ENCODE measurements at regions not wholly inside any gene's neighbourhood (a gene's known extent, or its start where the extent isn't known, plus 50 kb on each side); places are given as distances from the start of the nearest gene placed in this dataset.

DNA sequence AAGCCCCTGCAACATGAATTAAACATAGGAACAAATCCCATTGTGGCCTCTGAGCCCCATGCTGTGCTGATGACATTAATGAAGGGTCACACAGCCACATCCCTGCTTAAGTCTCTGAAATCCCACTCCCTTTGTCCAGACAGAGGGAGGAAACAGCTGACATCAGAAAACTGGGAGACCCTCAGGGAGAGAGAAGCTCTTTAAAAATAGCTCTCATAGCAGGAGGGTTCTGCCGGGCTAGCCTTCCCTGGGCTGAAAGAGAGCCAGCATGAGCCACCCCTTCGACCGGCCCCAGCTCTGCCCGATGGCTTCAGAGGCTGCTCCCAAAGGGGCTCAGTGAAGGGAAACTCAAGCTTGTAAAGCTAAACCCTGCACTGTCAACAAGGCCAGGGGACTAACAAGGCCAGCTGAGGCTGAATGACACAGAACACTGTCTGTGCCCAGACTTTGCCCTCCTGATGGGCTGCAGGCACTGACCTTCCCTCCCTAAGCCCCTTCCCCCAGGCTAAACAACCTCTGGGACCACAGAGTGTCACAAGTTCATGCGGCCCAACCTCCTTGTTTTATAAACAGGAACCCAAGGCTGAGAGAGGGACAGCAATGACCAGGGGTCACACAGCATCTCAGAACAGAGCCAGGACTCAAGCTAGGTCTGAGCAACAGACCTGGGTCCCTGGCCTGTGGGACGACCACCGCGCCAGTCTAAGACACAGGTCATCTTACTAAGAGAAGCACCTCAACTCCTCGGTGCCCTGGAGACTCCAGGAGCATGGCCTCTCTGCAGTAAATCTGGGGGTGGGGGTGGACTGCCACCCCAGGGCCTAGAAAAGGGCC is 163.8 kb downstream of the CHST1 start:
- TF ChIP-seq CTCF (IDR thresholded peaks at IDR 0.05; ENCODE audit: control insufficient read depth, extremely low read depth, insufficient read depth) = no peak
- no peak for DNase-seq (ENCODE audit: low read depth)
- H3K4me3 ChIP-seq (ENCODE audit: low read depth, low read length) = no peak overlapping the region

DNA sequence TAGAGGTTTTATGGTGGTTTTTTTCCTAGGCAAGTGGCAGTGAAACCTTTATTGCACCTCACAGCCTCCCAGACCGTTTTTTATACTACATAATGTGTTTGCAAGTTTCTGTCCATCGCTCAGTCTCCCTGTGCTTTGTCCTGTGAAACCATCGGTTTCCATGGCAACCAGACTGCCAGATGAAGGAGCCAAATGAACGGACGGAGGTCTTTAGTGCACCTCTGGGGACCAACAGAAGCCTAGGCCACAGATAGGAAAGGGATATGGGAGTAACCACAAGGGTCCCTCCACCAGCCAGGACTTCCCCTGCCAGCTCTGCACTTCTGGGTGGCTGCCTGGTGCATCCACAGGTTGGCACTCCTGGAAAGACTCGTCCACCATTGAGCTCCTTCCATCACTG is 165.0 kb downstream of the CHST1 start:
- no peak for DNase-seq (ENCODE audit: low read depth)
- TF ChIP-seq CTCF (IDR thresholded peaks at IDR 0.05; ENCODE audit: control insufficient read depth, extremely low read depth, insufficient read depth) = no peak
- no peak overlapping the region for H3K4me3 ChIP-seq (ENCODE audit: low read depth, low read length)

- no peak for DNase-seq (ENCODE audit: low read depth)
- no peak for TF ChIP-seq CTCF (IDR thresholded peaks at IDR 0.05; ENCODE audit: control insufficient read depth, extremely low read depth, insufficient read depth)
- H3K4me3 ChIP-seq (ENCODE audit: low read depth, low read length) = no peak overlapping the region
Measured at GRCh38 chr11:45494738-45495137, 170.7 kb downstream of the CHST1 start.

DNA sequence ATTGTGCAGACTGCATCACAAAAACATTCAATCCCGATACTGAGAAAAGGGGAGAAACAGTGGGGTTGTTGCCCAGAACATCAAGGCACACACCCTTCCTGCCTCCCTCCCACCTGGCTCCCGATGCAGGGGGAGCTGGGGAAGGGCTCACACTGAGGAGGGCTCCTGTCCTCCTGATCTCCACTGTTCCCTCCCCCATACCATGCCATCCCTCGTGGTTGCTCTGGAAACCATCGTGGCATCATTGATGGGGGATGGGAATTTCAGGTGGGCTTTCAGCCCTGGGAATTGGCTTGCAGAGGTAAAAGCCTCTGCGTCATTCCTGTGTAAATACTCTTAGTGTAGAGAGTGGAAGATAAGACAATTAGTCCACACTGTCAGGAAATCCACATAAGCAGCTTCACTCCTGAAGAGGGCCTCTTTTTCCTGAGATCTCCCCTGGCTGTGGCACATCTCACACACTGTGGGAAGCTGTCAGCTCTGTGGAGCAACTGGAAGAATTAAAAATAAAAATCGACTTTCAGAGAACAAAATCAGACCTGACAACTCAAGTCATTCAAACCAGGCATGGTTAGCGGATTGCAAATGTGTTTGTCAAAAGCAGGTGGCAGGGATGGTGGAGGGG is 176.0 kb downstream of the CHST1 start:
- no peak for TF ChIP-seq CTCF (IDR thresholded peaks at IDR 0.05; ENCODE audit: control insufficient read depth, extremely low read depth, insufficient read depth)
- DNase-seq (ENCODE audit: low read depth) = no peak
- no peak overlapping the region for H3K4me3 ChIP-seq (ENCODE audit: low read depth, low read length)

DNA sequence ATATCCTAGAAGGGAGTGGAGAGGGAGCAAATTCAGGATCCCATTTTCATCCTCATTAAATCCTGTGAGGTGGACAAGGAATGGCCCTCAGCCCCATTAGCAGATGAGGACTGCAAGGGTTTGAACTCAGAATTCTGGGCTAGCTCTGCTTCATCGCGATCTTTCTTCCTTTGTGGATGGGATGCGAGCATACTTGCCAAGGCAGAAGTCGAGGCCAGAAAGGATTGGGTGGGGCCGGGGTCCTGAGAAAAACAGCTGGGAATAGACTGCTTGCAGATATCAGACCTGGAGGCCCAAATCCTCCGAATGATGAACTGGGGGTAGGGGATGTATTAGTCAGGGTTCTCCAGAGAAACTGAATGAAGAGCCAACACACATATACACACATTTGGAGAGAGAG is 179.0 kb downstream of the CHST1 start:
- TF ChIP-seq CTCF (IDR thresholded peaks at IDR 0.05; ENCODE audit: control insufficient read depth, extremely low read depth, insufficient read depth) = no peak
- H3K4me3 ChIP-seq (ENCODE audit: low read depth, low read length) = no peak overlapping the region
- no peak for DNase-seq (ENCODE audit: low read depth)

GRCh38 chr11:45485070-45485707 is 180.2 kb downstream of the CHST1 start:
- no peak for DNase-seq (ENCODE audit: low read depth)
- H3K4me3 ChIP-seq (ENCODE audit: low read depth, low read length) = no peak overlapping the region
- no peak for TF ChIP-seq CTCF (IDR thresholded peaks at IDR 0.05; ENCODE audit: control insufficient read depth, extremely low read depth, insufficient read depth)

Measured in LNCaP clone FGC (cell line).